SK-N-MC (cell line): ENCODE measurements at regions not wholly inside any gene's neighbourhood (a gene's known extent, or its start where the extent isn't known, plus 50 kb on each side); places are given as distances from the start of the nearest gene placed in this dataset.

Experiments
- EZH2 ChIP-seq: fragments of 200-600 bp; sonication (generic); IDR thresholded peaks from one replicate; pipeline ENCODE4 v1.6.1; 2017; ENCODE audit warnings: antibody characterized with exemption
- FOXP2 ChIP-seq: optimal IDR thresholded peaks from 2 replicates; pipeline ENCODE3; 2011; ENCODE audit warnings: mild to moderate bottlenecking, moderate library complexity; ENCODE audit not compliant: insufficient read depth; ENCODE audit errors: extremely low read length, control extremely low read depth
- POLR2AphosphoS5 ChIP-seq: IDR thresholded peaks from 2 replicates; pipeline ENCODE4 v1.6.1; 2012; ENCODE audit warnings: mild to moderate bottlenecking, low read depth, low read length, borderline replicate concordance

DNA sequence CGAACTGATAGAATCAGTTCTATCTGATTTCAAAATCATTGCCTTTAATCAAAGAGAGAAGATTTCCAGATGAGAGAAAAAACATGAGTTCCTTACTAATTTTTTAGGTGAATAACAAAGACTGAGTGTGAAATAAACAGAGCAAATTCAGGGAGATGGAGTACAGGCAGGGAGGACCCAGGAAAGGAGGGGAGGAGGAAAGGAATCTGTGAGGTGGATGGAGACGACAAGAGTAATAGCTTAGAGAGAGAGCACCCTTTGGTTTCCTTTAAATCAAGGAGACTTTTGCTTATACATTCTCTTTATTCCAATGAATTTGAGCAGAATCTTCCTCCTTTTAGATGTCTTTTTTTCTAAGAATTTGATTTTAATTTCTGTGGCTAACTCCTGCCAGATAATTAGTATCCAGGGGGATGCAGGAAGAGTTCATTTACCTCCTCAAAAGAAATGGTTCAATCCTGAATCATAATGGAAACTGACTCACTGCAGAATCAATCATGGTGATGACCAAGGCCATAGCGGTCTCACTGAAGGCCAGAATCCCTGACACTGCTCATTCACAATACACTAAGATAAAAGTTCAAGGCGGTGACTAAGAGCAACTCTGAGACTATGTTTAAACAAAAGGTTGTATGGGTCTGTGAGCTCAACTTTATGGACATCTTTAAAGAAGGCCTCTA lies 234.0 kb upstream of the ZC3H12C start:
- TF ChIP-seq FOXP2 (no peak), EZH2 (no peak), POLR2AphosphoS5 (no peak)
